Transverse colon (tissue), 4 donors: ENCODE measurements at regions not wholly inside any gene's neighbourhood (a gene's known extent, or its start where the extent isn't known, plus 50 kb on each side); places are given as distances from the start of the nearest gene placed in this dataset.

ENCODE experiments used
- DNase-seq: peaks from one replicate; pipeline ENCODE4 v3.0.0-alpha.2; 2019
- H3K27ac ChIP-seq, 4 donors: fragments of 200-600 bp; sonication (generic); 2 replicates each; pipeline ENCODE4 v1.5.1; 2016 to 2018; ENCODE audit warnings: inconsistent platforms in 4 of 4
- H3K27me3 ChIP-seq: fragments of 200-600 bp; sonication (generic); 2 replicates; pipeline ENCODE4 v1.5.1; 2017; ENCODE audit warnings: inconsistent platforms
- H3K36me3 ChIP-seq, 4 donors: fragments of 200-600 bp; sonication (generic); 2 replicates each; pipeline ENCODE4 v1.5.1; 2017 to 2019; ENCODE audit warnings: inconsistent platforms in 4 of 4
- H3K4me1 ChIP-seq, 4 donors: fragments of 200-600 bp; sonication (generic); 2 replicates each; pipeline ENCODE4 v1.5.1; 2017 to 2020; ENCODE audit warnings: inconsistent platforms in 4 of 4
- H3K4me3 ChIP-seq, 4 donors: fragments of 200-600 bp; sonication (generic); 1 replicate in 1 of 4; 2 replicates in 3 of 4; pipeline versions ENCODE4 v1.5.1 to v1.6.1; 2017 to 2019; ENCODE audit warnings: inconsistent platforms in 4 of 4
- H3K9me3 ChIP-seq, 2 donors: fragments of 200-600 bp; sonication (generic); 2 replicates each; pipeline ENCODE4 v1.5.1; 2017 to 2019; ENCODE audit warnings: inconsistent platforms in 2 of 2
- EP300 ChIP-seq: sonication (generic); formaldehyde crosslinking; IDR thresholded peaks from one replicate; pipeline ENCODE4 v1.6.1; 2017; ENCODE audit warnings: antibody characterized with exemption, low read depth
- POLR2A ChIP-seq: fragments of 450-650 bp; IDR thresholded peaks from one replicate; pipeline ENCODE4 v1.6.1; 2016; ENCODE audit warnings: antibody characterized with exemption, mild to moderate bottlenecking, moderate library complexity
- POLR2AphosphoS5 ChIP-seq, 3 donors: sonication (generic); formaldehyde crosslinking; IDR thresholded peaks; one replicate each; pipeline ENCODE4 v1.6.1; 2016; ENCODE audit warnings: antibody characterized with exemption in 3 of 3
- WGBS, 2 donors: methylation state at CpG; one replicate each; pipeline ENCODE4 v1.1.5; 2018; ENCODE audit warnings: low coverage in 1 of 2; 5-methylcytosine and 5-hydroxymethylcytosine counted together
- in situ Hi-C, 4 donors: fragments of 200-750 bp; cut with MboI; loops; one replicate each; pipeline versions ENCODE4 v1.15.0 to v1.15.1; 2017; ENCODE audit warnings: low sequenced_read_pairs in 3 of 4, low pct_ligation_motif_present in 1 of 4, low pct_unique_long_range_greater_than_20kb in 1 of 4
- intact Hi-C: fragments of 100-400 bp; cut with DNase I; formaldehyde crosslinking; loops from one replicate; pipeline ENCODE4 v1.15.1; 2023; ENCODE audit warnings: low total_unique reads
- TF ChIP-seq, protein P1 (sequence below), 5 experiments: fragments of 200-600 bp in 3 of 5; fragments of 450-650 bp in 2 of 5; sonication (generic) in 3 of 5; IDR thresholded peaks; 1 replicate in 2 of 5; 2 replicates in 3 of 5; pipeline ENCODE4 v1.5.1; 2016 to 2017; ENCODE audit warnings: antibody characterized with exemption in 5 of 5, inconsistent platforms in 3 of 5, mild to moderate bottlenecking in 2 of 5, moderate library complexity in 1 of 5

DNA sequence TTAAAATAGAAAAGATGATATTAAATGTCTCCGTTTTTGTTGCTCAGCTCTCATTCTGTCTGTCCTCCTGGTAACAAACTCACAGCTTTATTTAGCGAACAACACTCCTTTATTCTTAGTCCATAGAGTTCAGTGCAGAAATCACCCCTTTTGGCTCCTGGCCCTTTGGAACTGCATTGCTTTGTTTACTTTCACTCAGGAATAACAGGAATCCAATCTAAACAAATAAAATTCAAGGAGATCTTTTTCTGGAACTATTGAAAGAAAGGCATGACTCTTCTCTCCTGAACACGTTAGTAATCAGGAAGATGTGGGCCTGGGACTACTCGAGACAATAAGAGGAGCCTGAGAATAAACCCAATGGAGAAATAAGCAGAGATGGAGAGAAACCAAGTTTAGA, 409.2 kb downstream of the DIPK2A start:
- Histone ChIP-seq H3K36me3 (no peaks in the 10 kb centered on the region), H3K27me3 (no peaks in the 10 kb centered on the region), H3K4me1 (no peaks in the 10 kb centered on the region), H3K4me3 (no peak overlapping the region), H3K9me3 (no peaks in the 10 kb centered on the region), H3K27ac (no peak overlapping the region)
- in situ Hi-C loops (no loop called here), intact Hi-C loops (no loop called here)
- no peak for DNase-seq
- TF ChIP-seq POLR2AphosphoS5 (IDR thresholded peaks at IDR 0.05) (no peak), EP300 (no peak)
- 57 to 64% methylated on average over 4 of the region's 4 CpGs for WGBS, 2 donors

DNA sequence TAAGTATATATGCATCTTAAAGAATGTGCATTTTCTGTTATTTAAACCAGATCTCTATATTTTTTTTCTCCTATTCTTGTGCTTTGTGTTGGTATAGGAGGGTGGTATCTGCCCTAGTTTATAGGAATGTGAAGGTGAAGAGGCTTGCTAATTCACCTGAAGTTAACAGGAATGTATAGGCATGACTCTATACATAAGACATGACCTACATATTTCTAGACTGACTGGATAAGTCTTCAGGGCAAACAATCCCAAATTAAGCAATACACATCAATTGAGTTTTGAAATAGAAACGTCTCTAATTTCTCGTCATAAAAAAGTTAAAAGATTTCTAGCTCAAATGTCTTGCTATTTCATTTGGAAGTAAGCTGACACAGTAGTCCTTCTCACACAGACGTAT, 410.0 kb downstream of the DIPK2A start:
- Histone ChIP-seq H3K27ac (no peak overlapping the region), H3K4me3 (no peak overlapping the region), H3K9me3 (no peaks in the 10 kb centered on the region), H3K36me3 (no peaks in the 10 kb centered on the region), H3K4me1 (no peaks in the 10 kb centered on the region), H3K27me3 (no peaks in the 10 kb centered on the region)
- in situ Hi-C loops, result no loop called here
- 71 to 80% methylated on average over 3 of the region's 3 CpGs for WGBS, 2 donors
- DNase-seq, result no peak
- TF ChIP-seq EP300 (no peak), POLR2A (no peak), POLR2AphosphoS5 (IDR thresholded peaks at IDR 0.05) (no peak)
- TF ChIP-seq, protein P1, sequence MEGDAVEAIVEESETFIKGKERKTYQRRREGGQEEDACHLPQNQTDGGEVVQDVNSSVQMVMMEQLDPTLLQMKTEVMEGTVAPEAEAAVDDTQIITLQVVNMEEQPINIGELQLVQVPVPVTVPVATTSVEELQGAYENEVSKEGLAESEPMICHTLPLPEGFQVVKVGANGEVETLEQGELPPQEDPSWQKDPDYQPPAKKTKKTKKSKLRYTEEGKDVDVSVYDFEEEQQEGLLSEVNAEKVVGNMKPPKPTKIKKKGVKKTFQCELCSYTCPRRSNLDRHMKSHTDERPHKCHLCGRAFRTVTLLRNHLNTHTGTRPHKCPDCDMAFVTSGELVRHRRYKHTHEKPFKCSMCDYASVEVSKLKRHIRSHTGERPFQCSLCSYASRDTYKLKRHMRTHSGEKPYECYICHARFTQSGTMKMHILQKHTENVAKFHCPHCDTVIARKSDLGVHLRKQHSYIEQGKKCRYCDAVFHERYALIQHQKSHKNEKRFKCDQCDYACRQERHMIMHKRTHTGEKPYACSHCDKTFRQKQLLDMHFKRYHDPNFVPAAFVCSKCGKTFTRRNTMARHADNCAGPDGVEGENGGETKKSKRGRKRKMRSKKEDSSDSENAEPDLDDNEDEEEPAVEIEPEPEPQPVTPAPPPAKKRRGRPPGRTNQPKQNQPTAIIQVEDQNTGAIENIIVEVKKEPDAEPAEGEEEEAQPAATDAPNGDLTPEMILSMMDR (IDR thresholded peaks at IDR 0.05), result no peak
- intact Hi-C loops, result no loop called here

DNA sequence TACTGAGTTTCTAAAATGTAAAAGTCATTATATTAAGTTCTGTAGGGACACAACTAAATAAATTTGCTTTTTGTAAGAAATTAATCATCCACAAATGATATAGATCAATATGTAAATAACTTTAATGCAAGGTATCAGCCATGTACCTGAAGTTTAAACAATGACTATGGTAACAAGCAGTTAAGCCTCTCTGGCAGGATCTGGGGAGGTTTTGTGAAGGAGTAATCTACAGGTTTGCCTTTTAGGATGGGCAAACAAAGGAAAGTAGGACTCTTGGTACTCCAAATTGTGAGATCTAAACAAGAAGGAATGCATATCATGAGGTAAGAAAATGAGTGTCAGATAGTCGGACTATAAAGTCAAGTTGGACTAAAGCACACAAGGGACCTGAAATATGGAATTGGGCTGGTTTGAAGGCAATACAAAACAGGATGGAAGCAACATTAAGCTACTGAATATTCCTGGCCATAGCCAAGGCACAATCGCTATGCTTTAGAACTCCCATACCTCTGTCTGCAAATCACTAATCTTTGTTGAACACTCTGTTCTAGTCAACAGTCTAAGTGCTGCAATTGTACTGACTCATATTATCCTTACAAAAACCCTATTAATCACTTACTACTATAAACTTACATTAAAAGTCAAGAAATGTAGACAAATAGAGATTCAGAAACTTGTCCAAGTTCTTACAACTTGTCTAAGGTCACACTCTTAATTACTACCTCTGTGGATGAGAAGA, 412.8 kb downstream of the DIPK2A start:
- no peak for DNase-seq
- no peaks in the 10 kb centered on the region for H3K27me3 ChIP-seq
- H3K27ac ChIP-seq, result no peak overlapping the region
- TF ChIP-seq EP300, result no peak
- TF ChIP-seq POLR2A, result no peak
- no peak for TF ChIP-seq POLR2AphosphoS5 (IDR thresholded peaks at IDR 0.05)
- TF ChIP-seq, protein P1 (IDR thresholded peaks at IDR 0.05), result no peak
- no peaks in the 10 kb centered on the region for H3K4me1 ChIP-seq
- H3K36me3 ChIP-seq, result no peaks in the 10 kb centered on the region
- intact Hi-C loops (no loop called here), in situ Hi-C loops (no loop called here)
- H3K9me3 ChIP-seq, result no peaks in the 10 kb centered on the region
- WGBS, 2 donors, result 67 to 71% methylated on average over 2 of the region's 2 CpGs
- H3K4me3 ChIP-seq, result no peak overlapping the region

DNA sequence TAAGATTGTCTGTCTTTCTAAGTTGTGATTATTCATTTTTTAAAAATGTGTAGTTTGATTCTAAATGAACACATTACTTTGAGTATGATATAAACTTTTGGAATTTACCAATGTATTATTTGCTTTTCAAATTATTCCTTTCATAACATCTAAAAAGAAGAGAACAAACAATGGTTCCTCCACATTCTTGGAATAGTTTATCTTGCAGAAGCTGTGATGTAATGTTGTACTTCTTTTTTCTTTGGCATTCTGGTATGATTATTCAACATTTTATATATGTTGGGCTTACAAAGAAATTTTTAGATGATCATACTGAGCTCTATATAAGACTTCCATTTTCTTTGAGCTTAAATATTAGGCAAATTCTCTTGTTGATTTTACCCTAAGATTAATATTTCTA, 419.2 kb downstream of the DIPK2A start:
- TF ChIP-seq, protein P1 (IDR thresholded peaks at IDR 0.05), result no peak
- TF ChIP-seq POLR2AphosphoS5 (IDR thresholded peaks at IDR 0.05) (no peak), POLR2A (no peak), EP300 (no peak)
- H3K36me3 ChIP-seq, result no peaks in the 10 kb centered on the region
- intact Hi-C loops (no loop called here), in situ Hi-C loops (no loop called here)
- no peaks in the 10 kb centered on the region for H3K4me1 ChIP-seq
- DNase-seq, result no peak
- no peak overlapping the region for H3K27ac ChIP-seq
- no peaks in the 10 kb centered on the region for H3K9me3 ChIP-seq
- no peaks in the 10 kb centered on the region for H3K27me3 ChIP-seq
- no peak overlapping the region for H3K4me3 ChIP-seq

DNA sequence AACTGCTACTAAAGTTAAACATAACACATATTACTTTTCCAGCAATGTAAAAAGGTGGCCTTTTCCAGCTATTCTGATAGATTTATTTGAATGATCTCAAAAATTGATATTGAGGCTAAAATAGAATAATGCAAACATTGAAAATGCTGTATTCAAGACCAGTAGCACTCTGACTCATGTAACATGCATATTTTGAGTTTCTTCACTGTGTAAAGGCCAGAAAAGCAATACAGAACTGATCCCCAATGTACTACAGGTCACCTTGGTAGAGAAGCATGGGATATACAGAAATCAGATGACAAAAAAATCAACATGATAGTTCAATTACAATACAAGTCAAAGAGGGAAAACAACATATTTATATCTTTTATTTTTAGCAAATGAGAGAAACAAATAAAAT, 419.6 kb downstream of the DIPK2A start:
- no peaks in the 10 kb centered on the region for H3K9me3 ChIP-seq
- no peaks in the 10 kb centered on the region for H3K4me1 ChIP-seq
- in situ Hi-C loops, result no loop called here
- intact Hi-C loops, result no loop called here
- TF ChIP-seq POLR2A (no peak), POLR2AphosphoS5 (IDR thresholded peaks at IDR 0.05) (no peak), EP300 (no peak)
- TF ChIP-seq, protein P1 (IDR thresholded peaks at IDR 0.05), result no peak
- DNase-seq, result no peak
- H3K36me3 ChIP-seq, result no peaks in the 10 kb centered on the region
- no peak overlapping the region for H3K27ac ChIP-seq
- no peak overlapping the region for H3K4me3 ChIP-seq
- H3K27me3 ChIP-seq, result no peaks in the 10 kb centered on the region
